ENCODE measurements at regions not wholly inside any gene's neighbourhood (a gene's known extent, or its start where the extent isn't known, plus 50 kb on each side); places are given as distances from the start of the nearest gene placed in this dataset.

DNA sequence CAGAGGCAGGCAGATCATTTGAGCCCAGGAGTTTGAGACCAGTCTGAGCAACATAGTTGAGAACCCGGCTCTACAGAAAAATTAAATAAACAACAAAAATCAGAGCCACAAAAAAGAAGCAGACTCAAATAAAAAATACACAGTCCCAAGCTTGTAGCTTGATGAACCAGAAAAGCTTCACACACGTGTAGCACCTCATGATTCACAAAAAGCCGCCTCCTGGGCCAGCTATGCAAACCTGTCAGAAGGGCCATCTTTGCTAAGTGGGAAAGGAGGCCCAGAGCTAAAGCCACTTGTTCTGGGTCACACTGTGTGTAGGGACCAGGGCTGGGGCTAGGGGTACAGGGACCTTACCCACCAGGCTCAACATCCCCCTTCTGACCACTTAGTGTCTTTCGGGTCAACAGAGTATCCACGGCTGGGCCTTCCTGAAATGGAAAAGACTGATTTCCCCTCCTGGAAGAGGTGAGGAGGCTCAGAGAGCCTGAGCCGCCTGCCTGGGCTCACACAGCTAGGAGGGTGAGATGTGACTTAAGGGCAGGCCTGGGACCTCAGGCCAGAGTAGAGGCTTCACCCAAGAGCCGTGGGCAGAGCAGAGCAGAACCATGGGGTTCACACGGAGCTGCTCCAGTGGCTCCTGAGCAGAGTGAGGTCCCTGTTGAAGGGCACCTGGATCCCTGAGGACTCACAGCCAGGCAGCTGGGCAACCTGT lies 269.6 kb downstream of the PARN start:
- no peak for DNase-seq

DNA sequence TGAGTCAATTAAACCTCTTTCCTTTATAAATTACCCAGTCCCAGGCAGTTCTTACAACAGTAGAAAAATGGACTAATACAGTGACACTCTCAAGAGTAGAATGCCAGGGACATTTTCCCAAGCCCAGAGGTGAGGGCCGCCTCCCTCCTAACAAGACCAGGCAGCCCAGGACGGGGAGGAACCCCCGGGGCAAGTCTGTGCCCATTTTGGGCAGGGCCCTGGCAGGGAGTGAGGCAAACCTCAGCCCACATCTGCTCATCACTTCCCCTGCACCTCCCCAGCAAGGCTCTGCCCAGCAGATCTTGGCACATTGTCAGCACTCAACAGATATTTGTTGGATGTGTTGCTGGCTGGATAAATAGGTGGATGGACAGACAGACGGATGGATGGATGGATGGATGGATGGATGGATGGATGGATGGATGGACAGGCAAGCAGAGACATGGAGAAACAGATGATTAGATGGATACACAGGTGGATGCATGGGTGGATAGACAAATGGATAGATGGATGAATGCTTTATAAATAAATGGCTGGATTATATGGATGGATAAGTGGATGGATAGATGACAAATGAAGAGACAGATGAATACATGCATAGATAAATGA lies 271.3 kb downstream of the PARN start:
- DNase-seq: no peak

DNA sequence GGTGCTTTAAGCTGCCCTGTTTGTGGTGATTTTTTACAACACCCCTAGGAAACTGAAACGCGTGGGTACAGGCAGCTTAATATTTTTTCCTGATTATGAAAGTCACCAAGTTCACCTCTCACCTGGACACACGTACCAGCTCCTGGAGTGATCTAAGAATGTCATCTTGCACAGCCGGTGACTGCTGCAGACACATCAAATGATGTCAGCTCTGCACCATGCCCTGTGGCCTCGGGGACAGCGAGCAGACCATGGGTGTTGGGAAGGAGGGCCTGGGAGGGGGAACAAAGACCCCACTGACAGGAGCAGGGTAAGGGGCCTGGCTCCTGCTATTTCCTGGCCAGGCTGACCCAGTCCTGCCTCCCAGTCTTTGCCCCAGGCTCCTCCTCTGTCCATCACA lies 272.7 kb downstream of the PARN start:
- no peak for DNase-seq

DNA sequence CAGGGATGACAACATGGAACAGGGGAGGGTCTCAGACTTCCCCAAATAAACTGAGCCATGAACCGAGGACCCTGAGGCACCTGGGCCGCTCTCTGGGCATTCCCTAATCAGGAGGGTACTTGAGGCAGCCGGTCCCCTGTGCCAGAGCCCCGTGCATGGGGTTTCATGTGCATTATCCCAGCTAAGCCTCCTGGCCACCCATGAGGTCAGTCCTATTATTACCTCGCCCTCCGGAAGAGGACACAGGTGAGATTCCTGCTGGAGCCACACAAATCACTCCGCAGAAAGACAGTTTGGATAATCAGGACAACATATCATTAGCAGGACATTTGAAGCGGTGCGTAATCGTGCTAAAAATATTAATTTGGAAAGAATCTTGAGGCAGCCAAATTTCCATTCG lies 274.0 kb downstream of the PARN start:
- no peak for DNase-seq

DNA sequence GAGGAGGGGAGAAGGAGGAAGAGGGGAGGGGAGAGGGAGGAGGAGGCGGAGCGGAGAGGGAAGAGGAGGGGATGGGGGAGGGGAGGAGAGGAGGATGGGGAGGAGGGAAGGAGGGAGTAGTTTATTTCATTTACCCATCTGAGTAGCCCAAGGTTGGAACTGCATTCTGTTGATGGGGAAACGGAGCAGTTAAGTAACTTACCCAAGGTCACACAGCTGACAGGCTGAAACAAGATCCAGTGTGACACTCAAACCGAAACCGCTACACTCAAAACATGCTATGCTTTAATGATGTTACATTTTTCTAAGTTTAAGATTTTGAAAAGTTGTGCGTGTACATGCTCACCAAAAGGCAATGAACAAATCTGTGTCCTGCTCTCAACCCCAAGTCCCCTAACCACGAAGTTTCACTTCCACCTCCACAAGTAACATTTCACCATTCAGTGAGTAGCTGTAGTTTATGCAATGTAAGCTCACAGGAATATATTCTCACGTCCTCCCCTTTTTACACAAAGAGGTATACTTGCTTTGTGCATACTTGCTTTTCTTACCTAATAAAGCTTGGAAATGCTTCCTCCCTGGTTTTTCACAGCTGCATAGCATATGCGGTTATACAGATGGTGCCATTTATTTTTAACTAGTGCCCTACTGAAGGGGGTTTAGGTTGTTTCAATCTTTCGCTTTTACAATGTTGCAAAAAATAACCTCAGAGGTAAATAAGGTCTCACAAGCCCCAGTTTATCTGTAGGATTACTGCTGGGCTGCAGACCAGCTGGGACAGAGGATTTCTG lies 275.3 kb downstream of the PARN start:
- DNase-seq: no peak

GRCh38 chr16:14353340-14353739 lies 276.7 kb downstream of the PARN start:
- no peak for DNase-seq

DNA sequence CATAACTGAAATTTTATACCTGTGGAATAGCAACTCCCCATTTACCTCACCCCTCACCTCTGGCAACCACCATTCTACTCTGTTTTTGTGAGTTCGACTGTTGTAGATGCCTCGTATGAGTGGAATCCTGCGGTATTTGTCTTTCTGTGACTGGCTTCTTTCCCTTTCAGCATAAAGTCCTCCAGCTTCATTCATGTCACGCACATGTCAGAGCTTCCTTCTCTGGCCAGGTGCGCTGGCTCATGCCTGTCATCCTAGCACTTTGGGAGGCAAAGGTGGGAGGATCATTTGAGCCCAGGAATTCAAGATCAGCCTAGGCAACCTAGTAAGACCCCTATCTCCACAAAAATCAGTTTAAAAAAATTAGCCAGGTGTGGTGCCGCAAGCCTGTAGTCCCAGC lies 278.4 kb downstream of the PARN start:
- no peak for DNase-seq

GRCh38 chr16:14350626-14351025 lies 279.4 kb downstream of the PARN start:
- DNase-seq: no peak

DNA sequence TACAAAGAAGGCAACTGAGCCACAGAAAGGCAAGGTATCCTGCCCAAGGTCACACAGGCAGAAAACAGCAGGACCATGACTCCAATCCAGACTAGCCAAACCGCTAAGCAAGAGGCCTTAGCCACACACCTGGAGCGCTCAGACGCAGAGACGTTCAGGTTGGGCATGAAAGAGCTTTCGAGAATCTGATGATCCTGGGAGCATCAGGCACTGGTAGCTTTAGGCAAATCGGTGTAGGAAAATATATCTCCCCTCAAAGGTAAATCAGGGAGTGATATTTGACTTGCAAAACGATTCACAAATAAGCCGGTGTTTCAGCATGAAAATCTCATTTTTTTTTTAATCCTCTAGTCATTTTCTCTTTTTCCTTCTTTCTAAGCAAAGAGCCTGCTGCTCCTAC lies 279.0 kb downstream of the MRTFB start:
- DNase-seq: no peak

- no peak for DNase-seq
Measured at GRCh38 chr16:14347706-14348105, 276.6 kb downstream of the MRTFB start.

DNA sequence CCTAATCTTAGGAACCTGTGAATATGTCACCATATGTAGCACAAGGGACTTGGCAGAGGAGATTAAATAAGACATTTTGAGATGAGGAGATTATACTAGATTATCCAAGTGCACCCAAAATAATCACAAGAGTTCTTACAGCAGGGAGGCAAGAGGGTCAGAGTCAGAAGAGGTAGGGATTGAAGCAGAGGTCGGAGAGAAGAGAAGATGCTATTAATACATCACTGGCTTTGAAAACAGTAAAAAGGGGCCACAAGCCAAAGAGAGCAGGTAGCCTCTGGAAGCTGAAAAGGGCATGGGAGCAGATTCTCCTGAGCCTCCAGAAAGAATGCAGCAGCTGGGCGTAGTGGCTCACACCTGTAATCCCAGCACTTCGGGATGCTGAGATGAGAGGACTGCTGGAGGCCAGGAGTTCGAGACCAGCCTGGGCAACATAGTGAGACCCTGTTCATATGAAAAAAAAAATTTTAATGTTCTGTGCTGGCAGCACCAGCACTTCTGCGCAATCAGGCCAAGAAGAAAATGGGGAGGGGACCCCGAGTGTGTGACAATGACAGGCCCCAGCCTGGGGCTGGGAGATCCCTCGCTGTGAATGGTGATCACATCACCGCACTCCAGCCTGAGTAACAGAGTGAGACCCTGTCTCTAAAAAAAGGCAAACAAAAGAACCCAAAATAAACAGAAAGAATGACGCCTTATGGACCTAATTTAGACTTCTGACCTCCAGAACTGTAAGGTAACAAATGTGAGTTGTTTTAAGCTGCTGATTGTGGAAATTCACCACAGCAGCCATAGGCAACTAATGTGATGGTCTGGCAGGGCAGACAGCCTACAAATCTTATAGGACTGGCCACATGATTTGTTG lies 275.4 kb downstream of the MRTFB start:
- no peak for DNase-seq

GRCh38 chr16:14345512-14346115 lies 274.5 kb downstream of the MRTFB start:
- no peak for DNase-seq

- DNase-seq: no peak
Measured at GRCh38 chr16:14344945-14345344, 273.8 kb downstream of the MRTFB start.

- DNase-seq: no peak
Measured at GRCh38 chr16:14344292-14344691, 273.2 kb downstream of the MRTFB start.

- no peak for DNase-seq
Measured at GRCh38 chr16:14341324-14342225, 270.5 kb downstream of the MRTFB start.

- DNase-seq: no peak
Measured at GRCh38 chr16:14339694-14340093, 268.6 kb downstream of the MRTFB start.

GRCh38 chr16:14338969-14339368 lies 267.9 kb downstream of the MRTFB start:
- no peak for DNase-seq

- DNase-seq: no peak
Measured at GRCh38 chr16:14338236-14338635, 267.1 kb downstream of the MRTFB start.

DNA sequence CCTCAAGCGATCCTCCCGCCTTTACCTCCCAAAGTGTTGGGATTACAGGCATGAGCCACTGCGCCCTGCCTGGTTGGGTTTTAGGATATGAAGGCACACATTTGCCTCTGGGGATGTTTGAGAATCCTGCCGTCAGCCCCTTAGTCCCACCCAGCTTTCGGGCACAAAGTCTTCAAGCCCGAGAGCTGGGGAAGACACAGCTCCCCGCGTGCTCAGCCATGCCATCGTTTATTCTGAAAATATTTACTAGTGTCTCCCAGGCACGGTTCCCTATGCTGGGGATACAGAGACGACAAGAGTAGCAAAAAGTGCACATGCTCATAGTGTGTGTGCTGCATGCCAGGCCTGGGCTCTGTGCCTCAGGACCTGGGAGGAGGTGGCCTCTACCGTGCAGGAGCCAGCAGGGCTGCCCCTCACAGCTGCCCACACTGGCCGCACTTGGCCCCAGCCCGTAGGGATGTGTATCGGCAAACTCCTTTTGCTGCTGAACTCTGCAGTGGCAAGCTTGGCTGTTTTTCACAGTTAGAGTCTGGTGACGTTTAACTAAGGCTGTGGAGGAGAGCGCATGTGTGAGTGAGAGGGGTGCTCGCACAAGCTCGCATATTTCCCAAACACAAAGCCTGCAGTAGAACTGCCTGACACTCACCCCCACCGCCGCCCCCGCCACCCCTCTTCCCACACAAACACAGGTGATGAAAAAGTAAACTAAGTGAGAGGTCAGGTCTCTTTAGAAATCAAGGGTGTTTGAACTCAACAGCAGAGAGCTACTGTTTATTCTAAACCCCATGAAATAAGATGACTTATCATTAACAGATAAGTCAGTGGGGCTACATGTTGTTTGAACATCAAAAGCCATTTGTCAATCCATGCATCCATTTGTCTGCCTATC lies 266.4 kb downstream of the MRTFB start:
- DNase-seq: no peak

DNA sequence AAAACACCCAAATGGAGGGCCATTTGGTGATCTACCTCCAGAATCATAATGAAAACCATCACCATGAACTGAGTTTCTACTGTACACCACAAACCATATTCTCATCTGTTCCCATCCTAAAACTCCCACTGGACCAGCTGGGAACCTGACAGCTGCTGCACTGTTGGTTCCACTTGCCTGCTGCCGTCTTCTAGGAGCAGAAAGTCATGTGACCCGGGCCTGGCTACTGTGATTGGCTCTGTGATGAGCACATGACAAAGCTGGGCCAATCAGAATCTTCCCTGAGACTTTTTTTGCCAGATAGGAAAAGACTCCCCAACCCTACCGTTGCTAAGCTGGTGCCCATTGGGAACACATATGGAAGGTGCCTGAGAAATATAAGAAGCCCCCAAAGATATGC lies 264.2 kb downstream of the MRTFB start:
- no peak for DNase-seq
